ENCODE measurements at regions not wholly inside any gene's neighbourhood (a gene's known extent, or its start where the extent isn't known, plus 50 kb on each side); places are given as distances from the start of the nearest gene placed in this dataset.

GRCh38 chr6:2534406-2535042 lies 216.2 kb downstream of the MYLK4 start:
- DNase-seq = no peak

- no peak for DNase-seq
These were observed 219.1 kb downstream of the MYLK4 start for GRCh38 chr6:2531426-2532215.

GRCh38 chr6:2529211-2529719 lies 221.5 kb downstream of the MYLK4 start:
- no peak for DNase-seq

- no peak for DNase-seq
These were observed 222.6 kb downstream of the MYLK4 start for GRCh38 chr6:2528156-2528555.

GRCh38 chr6:2526766-2527165 lies 224.0 kb downstream of the MYLK4 start:
- no peak for DNase-seq

GRCh38 chr6:2524090-2524489 lies 226.6 kb downstream of the MYLK4 start:
- no peak for DNase-seq

GRCh38 chr6:2523061-2523460 lies 227.7 kb downstream of the MYLK4 start:
- no peak for DNase-seq

GRCh38 chr6:2522521-2522920 lies 228.2 kb downstream of the MYLK4 start:
- no peak for DNase-seq

GRCh38 chr6:2517855-2518473 lies 232.8 kb downstream of the MYLK4 start:
- no peak for DNase-seq

GRCh38 chr6:2517401-2517800 lies 233.3 kb downstream of the MYLK4 start:
- DNase-seq = no peak

- DNase-seq = no peak
These were observed 234.7 kb downstream of the MYLK4 start for GRCh38 chr6:2516059-2516458.

- no peak for DNase-seq
These were observed 235.7 kb downstream of the MYLK4 start for GRCh38 chr6:2514965-2515543.

- DNase-seq = no peak
These were observed 237.9 kb downstream of the MYLK4 start for GRCh38 chr6:2512802-2513201.

- peak; percentile 41 for DNase-seq
These were observed 240.4 kb downstream of the MYLK4 start for GRCh38 chr6:2510316-2510715.

- no peak for DNase-seq
These were observed 241.0 kb downstream of the MYLK4 start for GRCh38 chr6:2509711-2510110.

- no peak for DNase-seq
These were observed 242.7 kb downstream of the MYLK4 start for GRCh38 chr6:2508071-2508470.

GRCh38 chr6:2507521-2508037 lies 243.1 kb downstream of the MYLK4 start:
- no peak for DNase-seq

GRCh38 chr6:2507016-2507415 lies 243.7 kb downstream of the MYLK4 start:
- DNase-seq = no peak

GRCh38 chr6:2505624-2506023 lies 245.1 kb downstream of the MYLK4 start:
- no peak for DNase-seq

GRCh38 chr6:2504495-2505064 lies 246.1 kb downstream of the MYLK4 start:
- DNase-seq = no peak

- DNase-seq = no peak
These were observed 246.8 kb downstream of the MYLK4 start for GRCh38 chr6:2503816-2504494.

GRCh38 chr6:2502998-2503674 lies 247.6 kb downstream of the MYLK4 start:
- DNase-seq = no peak

All from right hindlimb (tissue), 1 donor.